Sigmoid colon (tissue), 4 donors: ENCODE measurements at regions not wholly inside any gene's neighbourhood (a gene's known extent, or its start where the extent isn't known, plus 50 kb on each side); places are given as distances from the start of the nearest gene placed in this dataset.
A peak's percentile ranks its signal among the peaks of the same experiment; 100 is the strongest.

Experiments
- CTCF ChIP-seq, 4 experiments: fragments of 450-650 bp in 3 of 4; fragments of 200-600 bp in 1 of 4; IDR thresholded peaks; one replicate each; pipeline ENCODE4 v1.5.1; 2016 to 2019; ENCODE audit warnings: antibody characterized with exemption in 4 of 4, mild to moderate bottlenecking in 3 of 4, moderate library complexity in 2 of 4
- POLR2A ChIP-seq, 2 donors: fragments of 450-650 bp; IDR thresholded peaks; one replicate each; pipeline ENCODE4 v1.6.1; 2016; ENCODE audit warnings: antibody characterized with exemption in 2 of 2, mild to moderate bottlenecking in 2 of 2, moderate library complexity in 2 of 2
- POLR2AphosphoS5 ChIP-seq, 4 donors: sonication (generic); formaldehyde crosslinking; IDR thresholded peaks; one replicate each; pipeline ENCODE4 v1.6.1; 2017; ENCODE audit warnings: antibody characterized with exemption in 4 of 4

DNA sequence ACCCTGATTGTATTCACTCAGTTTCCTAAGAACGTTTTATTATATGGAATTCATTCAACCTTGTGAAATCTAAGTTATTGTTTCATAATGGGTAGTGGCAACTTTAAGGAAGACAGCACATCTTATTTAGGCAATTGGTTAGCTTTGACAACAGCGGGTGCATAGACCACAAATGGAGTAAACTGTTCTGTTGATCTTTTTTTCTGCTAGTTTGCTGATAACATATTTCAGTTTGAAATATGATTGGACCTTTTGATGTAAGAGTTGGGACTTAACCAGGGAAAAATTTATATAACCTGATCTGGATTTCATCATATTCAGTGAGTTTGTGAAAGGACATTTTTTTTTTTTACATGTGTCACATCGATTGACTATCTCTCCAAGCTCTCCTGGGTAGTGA is 151.7 kb downstream of the HLX start:
- TF ChIP-seq CTCF (IDR thresholded peaks at IDR 0.05) (no peak), POLR2AphosphoS5 (IDR thresholded peaks at IDR 0.05) (peak; percentile 3 to 43 (median 18)), POLR2A (IDR thresholded peaks at IDR 0.05) (no peak)
